Stomach (tissue), 8 donors: ENCODE measurements at regions not wholly inside any gene's neighbourhood (a gene's known extent, or its start where the extent isn't known, plus 50 kb on each side); places are given as distances from the start of the nearest gene placed in this dataset.

ENCODE experiments used
- DNase-seq, 2 donors: peaks; one replicate each; pipeline versions ENCODE4 v3.0.0 to v3.0.0-alpha.2; 2013 to 2019
- H3K27ac ChIP-seq, 5 donors: fragments of 200-600 bp in 4 of 5; sonication (generic) in 4 of 5; one replicate each; pipeline ENCODE4 v1.5.1; 2013 to 2019; ENCODE audit warnings: mild to moderate bottlenecking in 1 of 5, moderate library complexity in 1 of 5
- H3K27me3 ChIP-seq, 3 donors: fragments of 200-600 bp; sonication (generic); one replicate each; pipeline ENCODE4 v1.5.1; 2017 to 2019; ENCODE audit warnings: mixed run types in 1 of 3
- H3K36me3 ChIP-seq, 4 donors: fragments of 200-600 bp; sonication (generic); 1 replicate in 3 of 4; 2 replicates in 1 of 4; pipeline ENCODE4 v1.5.1; 2016 to 2019
- H3K4me1 ChIP-seq, 4 donors: fragments of 200-600 bp; sonication (generic); one replicate each; pipeline ENCODE4 v1.5.1; 2016 to 2019
- H3K4me3 ChIP-seq, 4 donors: fragments of 200-600 bp; sonication (generic) in 3 of 4; one replicate each; pipeline ENCODE4 v1.5.1; 2016 to 2019; ENCODE audit warnings: mild to moderate bottlenecking in 1 of 4
- H3K9me3 ChIP-seq, 4 donors: fragments of 200-600 bp; sonication (generic); one replicate each; pipeline ENCODE4 v1.5.1; 2016 to 2019
- CTCF ChIP-seq, 7 experiments: fragments of 450-650 bp in 4 of 7; fragments of 200-600 bp in 3 of 7; sonication (generic) in 3 of 7; IDR thresholded peaks; one replicate each; pipeline ENCODE4 v1.5.1; 2016 to 2019; ENCODE audit warnings: antibody characterized with exemption in 7 of 7, control low read depth in 2 of 7, mild to moderate bottlenecking in 1 of 7
- EP300 ChIP-seq: sonication (generic); formaldehyde crosslinking; IDR thresholded peaks from one replicate; pipeline ENCODE4 v1.6.1; 2017; ENCODE audit warnings: antibody characterized with exemption
- POLR2A ChIP-seq, 4 donors: fragments of 450-650 bp; IDR thresholded peaks; one replicate each; pipeline ENCODE4 v1.6.1; 2016; ENCODE audit warnings: antibody characterized with exemption in 4 of 4, control low read depth in 2 of 4, mild to moderate bottlenecking in 1 of 4, moderate library complexity in 1 of 4
- POLR2AphosphoS5 ChIP-seq, 3 donors: sonication (generic); formaldehyde crosslinking; IDR thresholded peaks; one replicate each; pipeline ENCODE4 v1.6.1; 2016; ENCODE audit warnings: antibody characterized with exemption in 3 of 3
- WGBS, 5 donors: extraction: QIAGEN DNeasy Blood & Tissue Kit in 3 of 5; methylation state at CpG; one replicate each; pipeline versions ENCODE4 v1.1.5 to v1.1.7; 2013 to 2018; 5-methylcytosine and 5-hydroxymethylcytosine counted together
- intact Hi-C: fragments of 100-400 bp; cut with DNase I; formaldehyde crosslinking; loops from one replicate; pipeline ENCODE4 v1.15.1; 2023; ENCODE audit warnings: low total_unique reads
- donor health status: healthy with polysubstance abuse.
- donor health status: Bipolar disorder and iron deficiency.
- donor health status: healthy.

GRCh38 chr20:50410343-50410742, 99.8 kb upstream of the PTPN1 start:
- Histone ChIP-seq H3K4me1 (peaks cover 21 to 39% (median 35%) of the 10 kb centered on the region in 4 donors), H3K36me3 (no peaks in the 10 kb centered on the region), H3K27ac (peak overlapping the region in 2 of 5 donors; percentile 52 to 72), H3K4me3 (no peak overlapping the region), H3K9me3 (no peaks in the 10 kb centered on the region), H3K27me3 (no peaks in the 10 kb centered on the region)
- WGBS, 5 donors = 93 to 98% (median 96%) methylated on average over 7 of the region's 7 CpGs
- intact Hi-C loops = no loop called here
- DNase-seq = no peak
- TF ChIP-seq POLR2AphosphoS5 (IDR thresholded peaks at IDR 0.05) (no peak), POLR2A (IDR thresholded peaks at IDR 0.05) (no peak), CTCF (IDR thresholded peaks at IDR 0.05) (no peak), EP300 (no peak)

GRCh38 chr20:50412069-50412468, 98.1 kb upstream of the PTPN1 start:
- intact Hi-C loops = no loop called here
- H3K4me3 ChIP-seq = no peak overlapping the region
- H3K27me3 ChIP-seq = no peaks in the 10 kb centered on the region
- peaks cover 34 to 51% (median 50%) of the 10 kb centered on the region in 4 donors for H3K4me1 ChIP-seq
- H3K9me3 ChIP-seq = no peaks in the 10 kb centered on the region
- no peaks in the 10 kb centered on the region for H3K36me3 ChIP-seq
- TF ChIP-seq POLR2AphosphoS5 (IDR thresholded peaks at IDR 0.05) (no peak), EP300 (no peak), CTCF (IDR thresholded peaks at IDR 0.05) (no peak), POLR2A (IDR thresholded peaks at IDR 0.05) (no peak)
- WGBS, 5 donors = 34 to 57% (median 44%) methylated on average over 6 of the region's 6 CpGs
- DNase-seq = no peak
- H3K27ac ChIP-seq = peak overlapping the region in 4 of 5 donors; percentile 8 to 99 (median 93)

- DNase-seq = no peak
- Histone ChIP-seq H3K27ac (peak overlapping the region; percentile 11 to 99 (median 94)), H3K4me3 (no peak overlapping the region), H3K4me1 (peaks cover 37 to 55% (median 53%) of the 10 kb centered on the region in 4 donors), H3K9me3 (no peaks in the 10 kb centered on the region), H3K27me3 (no peaks in the 10 kb centered on the region), H3K36me3 (no peaks in the 10 kb centered on the region)
- intact Hi-C loops = no loop called here
- 85 to 94% (median 90%) methylated on average over 7 of the region's 7 CpGs for WGBS, 5 donors
- no peak for TF ChIP-seq CTCF (IDR thresholded peaks at IDR 0.05)
- TF ChIP-seq POLR2AphosphoS5 (IDR thresholded peaks at IDR 0.05) = no peak
- TF ChIP-seq POLR2A (IDR thresholded peaks at IDR 0.05) = no peak
- TF ChIP-seq EP300 = no peak
These were observed 97.7 kb upstream of the PTPN1 start for GRCh38 chr20:50412499-50412898.

GRCh38 chr20:50413088-50413500, 97.1 kb upstream of the PTPN1 start:
- Histone ChIP-seq H3K9me3 (no peaks in the 10 kb centered on the region), H3K27me3 (no peaks in the 10 kb centered on the region), H3K4me1 (peaks cover 37 to 55% (median 53%) of the 10 kb centered on the region in 4 donors), H3K4me3 (no peak overlapping the region), H3K36me3 (no peaks in the 10 kb centered on the region), H3K27ac (peak overlapping the region in 4 of 5 donors; percentile 92 to 99 (median 96))
- intact Hi-C loops = no loop called here
- TF ChIP-seq CTCF (IDR thresholded peaks at IDR 0.05) (no peak), EP300 (no peak), POLR2A (IDR thresholded peaks at IDR 0.05) (no peak), POLR2AphosphoS5 (IDR thresholded peaks at IDR 0.05) (no peak)
- no peak for DNase-seq
- WGBS, 5 donors = 77 to 85% (median 78%) methylated on average over 6 of the region's 6 CpGs
